Left ventricle myocardium inferior (tissue), 1 donor: ENCODE measurements at regions not wholly inside any gene's neighbourhood (a gene's known extent, or its start where the extent isn't known, plus 50 kb on each side); places are given as distances from the start of the nearest gene placed in this dataset.

Experiments
- DNase-seq: peaks from one replicate; pipeline ENCODE4 v3.0.0-alpha.2; 2020
- H3K27ac ChIP-seq: fragments of 200-600 bp; replicated peaks from 2 replicates; pipeline ENCODE4 v1.8.0; 2021
- H3K27me3 ChIP-seq: fragments of 200-600 bp; 2 replicates; pipeline ENCODE4 v1.8.0; 2021; ENCODE audit warnings: low read depth
- H3K36me3 ChIP-seq: fragments of 200-600 bp; 2 replicates; pipeline ENCODE4 v1.8.0; 2021
- H3K4me1 ChIP-seq: fragments of 200-600 bp; 2 replicates; pipeline ENCODE4 v1.8.0; 2021
- H3K4me3 ChIP-seq: fragments of 200-600 bp; 2 replicates; pipeline ENCODE4 v1.8.0; 2021; ENCODE audit warnings: mild to moderate bottlenecking, moderate library complexity
- H3K9me3 ChIP-seq: fragments of 200-600 bp; replicated peaks from 2 replicates; pipeline ENCODE4 v1.8.0; 2021
- CTCF ChIP-seq: fragments of 200-600 bp; IDR thresholded peaks from 2 replicates; pipeline ENCODE4 v1.8.0; 2021; ENCODE audit warnings: antibody characterized with exemption, mild to moderate bottlenecking, borderline replicate concordance
- intact Hi-C: fragments of 100-400 bp; cut with micrococcal nuclease; formaldehyde crosslinking; loops from one replicate; pipeline ENCODE4 v1.11.0; 2022
- donor health status: DM: no; HTN: yes; CAD: no; lungs with severe emphysema.

- Histone ChIP-seq H3K36me3 (no peaks in the 10 kb centered on the region), H3K4me3 (no peak overlapping the region), H3K27me3 (no peaks in the 10 kb centered on the region), H3K4me1 (peaks cover 37% of the 10 kb centered on the region), H3K27ac (peak overlapping the region; percentile 83), H3K9me3 (no peaks in the 10 kb centered on the region)
- no peak for DNase-seq
- intact Hi-C loops: no loop called here
- no peak for TF ChIP-seq CTCF
Observed at GRCh38 chr6:122007339-122007738, 392.1 kb upstream of the HSF2 start.

DNA sequence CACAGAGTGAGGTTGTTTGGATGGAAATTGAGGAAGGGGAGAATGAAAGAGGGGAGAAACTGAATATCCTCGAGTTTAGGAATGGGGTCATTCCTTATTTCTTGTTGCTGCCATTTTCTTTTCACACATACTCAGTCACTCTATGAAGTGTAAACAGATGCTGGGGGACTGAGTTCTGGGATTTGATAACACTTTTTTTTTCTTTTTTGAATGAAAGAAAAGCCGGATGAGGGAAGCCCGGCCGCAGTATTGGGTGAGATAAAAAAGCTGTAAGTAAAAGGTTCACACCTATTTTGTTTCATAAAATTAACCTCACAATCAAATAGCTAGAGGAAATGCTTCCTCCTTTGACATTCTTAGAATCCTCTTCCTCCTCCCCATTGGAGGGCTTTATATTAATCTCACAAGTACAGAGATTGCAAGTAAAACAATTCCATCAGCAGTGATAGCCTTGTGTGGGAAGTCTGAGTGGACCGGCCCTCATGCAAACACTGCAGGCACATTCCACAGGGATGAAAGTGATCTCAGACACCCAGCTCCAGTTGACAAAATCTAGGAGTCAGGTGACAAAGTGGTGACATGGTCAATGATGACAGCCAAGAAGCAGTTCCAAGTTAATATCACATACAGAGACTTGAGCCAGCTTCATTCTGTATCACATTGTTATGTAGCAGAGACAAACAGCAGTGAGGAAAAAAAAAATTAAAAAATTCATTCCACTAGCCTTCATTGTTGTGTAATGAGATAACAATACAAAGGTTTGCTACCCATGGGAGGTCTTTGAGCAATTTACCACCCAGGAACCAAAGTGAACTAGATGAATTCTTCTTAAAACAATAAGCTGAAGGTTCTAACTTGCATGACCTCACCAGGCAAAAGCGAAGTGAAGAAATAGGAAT lies 391.1 kb upstream of the HSF2 start:
- H3K27ac ChIP-seq: peak overlapping the region; percentile 83
- intact Hi-C loops: no loop called here
- no peak for TF ChIP-seq CTCF
- H3K9me3 ChIP-seq: no peaks in the 10 kb centered on the region
- H3K4me3 ChIP-seq: peak overlapping the region; percentile 21
- no peaks in the 10 kb centered on the region for H3K27me3 ChIP-seq
- DNase-seq: peak; percentile 36
- H3K36me3 ChIP-seq: no peaks in the 10 kb centered on the region
- H3K4me1 ChIP-seq: peaks cover 37% of the 10 kb centered on the region

DNA sequence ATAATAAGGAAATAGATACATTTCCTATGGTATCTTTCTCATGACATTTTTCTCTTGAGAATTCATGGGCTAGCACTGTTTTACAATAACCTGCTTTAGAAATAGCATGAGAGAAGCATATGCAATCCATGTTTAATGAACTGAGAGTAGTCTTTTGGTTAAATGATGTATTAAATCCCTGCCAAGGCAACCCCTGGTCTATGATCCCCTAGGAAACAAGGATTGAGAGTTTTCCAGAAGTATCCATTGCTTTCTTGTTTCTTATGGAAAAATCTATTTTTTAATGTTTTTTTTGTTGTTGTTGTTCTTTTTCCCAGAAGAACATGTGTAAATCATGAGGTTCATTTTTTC lies 390.5 kb upstream of the HSF2 start:
- Histone ChIP-seq H3K27ac (peak overlapping the region; percentile 83), H3K9me3 (no peaks in the 10 kb centered on the region), H3K4me3 (no peak overlapping the region), H3K36me3 (no peaks in the 10 kb centered on the region), H3K4me1 (peaks cover 37% of the 10 kb centered on the region), H3K27me3 (no peaks in the 10 kb centered on the region)
- no peak for DNase-seq
- intact Hi-C loops: no loop called here
- no peak for TF ChIP-seq CTCF

DNA sequence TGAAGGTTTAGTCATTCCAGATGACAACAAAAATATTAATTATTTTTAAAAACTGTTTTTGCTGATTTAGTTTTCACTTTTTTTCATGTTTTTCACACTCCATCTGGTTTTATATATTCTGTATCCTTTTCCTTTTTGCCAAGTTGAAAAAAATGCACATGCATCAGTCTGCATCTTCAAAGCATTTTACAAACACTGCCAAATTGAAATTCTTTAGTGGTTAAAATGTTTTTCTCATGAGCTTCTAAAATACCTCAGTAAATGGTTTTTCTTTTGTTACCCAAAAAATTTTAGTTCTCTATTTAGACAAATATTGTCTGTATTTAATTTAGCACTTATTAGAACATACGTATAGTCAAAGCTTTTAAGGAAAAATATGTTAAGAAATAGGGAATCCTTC lies 386.9 kb upstream of the HSF2 start:
- no peak for TF ChIP-seq CTCF
- Histone ChIP-seq H3K36me3 (no peaks in the 10 kb centered on the region), H3K27me3 (no peaks in the 10 kb centered on the region), H3K27ac (no peak overlapping the region), H3K4me1 (peaks cover 30% of the 10 kb centered on the region), H3K9me3 (no peaks in the 10 kb centered on the region), H3K4me3 (no peak overlapping the region)
- intact Hi-C loops: no loop called here
- no peak for DNase-seq

- no peak overlapping the region for H3K27ac ChIP-seq
- no peak for TF ChIP-seq CTCF
- no peak overlapping the region for H3K4me3 ChIP-seq
- no peak for DNase-seq
- H3K36me3 ChIP-seq: no peaks in the 10 kb centered on the region
- peaks cover 14% of the 10 kb centered on the region for H3K4me1 ChIP-seq
- intact Hi-C loops: no loop called here
- H3K27me3 ChIP-seq: no peaks in the 10 kb centered on the region
- H3K9me3 ChIP-seq: no peaks in the 10 kb centered on the region
Observed at GRCh38 chr6:122014961-122015360, 384.5 kb upstream of the HSF2 start.
